H1 (cell line): ENCODE measurements at regions not wholly inside any gene's neighbourhood (a gene's known extent, or its start where the extent isn't known, plus 50 kb on each side); places are given as distances from the start of the nearest gene placed in this dataset.

Source experiments
- CTCF ChIP-seq, 3 experiments: IDR thresholded peaks; 1 replicate in 2 of 3; 2 replicates in 1 of 3; pipeline versions ENCODE4 v1.5.1 to v1.6.1; 2011; ENCODE audit warnings: low read length in 3 of 3, mild to moderate bottlenecking in 3 of 3, inconsistent platforms in 2 of 3, low read depth in 1 of 3, moderate library complexity in 1 of 3; ENCODE audit not compliant: insufficient read depth in 1 of 3; ENCODE audit errors: control extremely low read depth in 1 of 3
- GTF2F1 ChIP-seq: IDR thresholded peaks from 2 replicates; pipeline ENCODE4 v1.6.1; 2012; ENCODE audit warnings: low read depth, low read length, improper control_type of control experiment, borderline replicate concordance
- RAD21 ChIP-seq, 2 experiments: IDR thresholded peaks in 1 of 2; conservative IDR thresholded peaks in 1 of 2; 2 replicates each; pipeline ENCODE4 v1.6.1; 2011; ENCODE audit warnings: low read depth in 2 of 2, low read length in 2 of 2, improper control_type of control experiment in 1 of 2, inconsistent platforms in 1 of 2, mild to moderate bottlenecking in 1 of 2, moderate library complexity in 1 of 2
- TF ChIP-seq, protein P1 (sequence below): IDR thresholded peaks from 2 replicates; pipeline ENCODE4 v1.6.1; 2011; ENCODE audit warnings: low read depth, mild to moderate bottlenecking, low read length; ENCODE audit not compliant: insufficient read depth
- TF ChIP-seq, protein P2 (sequence below): IDR thresholded peaks from 2 replicates; pipeline ENCODE4 v1.6.1; 2011; ENCODE audit warnings: low read length, improper control_type of control experiment

GRCh38 chrX:39791691-39792090 lies 306.1 kb downstream of the BCOR start:
- TF ChIP-seq CTCF (IDR thresholded peaks at IDR 0.05; ENCODE audit: control extremely low read depth in 1 of 3, insufficient read depth in 1 of 3, low read depth in 1 of 3, low read length in 3 of 3) (no peak), RAD21 (IDR thresholded peaks at IDR 0.05 in 1 of 2, conservative IDR thresholded peaks at IDR 0.05 in 1 of 2; ENCODE audit: low read depth in 2 of 2, low read length in 2 of 2) (no peak), GTF2F1 (no peak)
- TF ChIP-seq, protein P1, sequence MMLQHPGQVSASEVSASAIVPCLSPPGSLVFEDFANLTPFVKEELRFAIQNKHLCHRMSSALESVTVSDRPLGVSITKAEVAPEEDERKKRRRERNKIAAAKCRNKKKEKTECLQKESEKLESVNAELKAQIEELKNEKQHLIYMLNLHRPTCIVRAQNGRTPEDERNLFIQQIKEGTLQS, result no peak
- TF ChIP-seq, protein P2, sequence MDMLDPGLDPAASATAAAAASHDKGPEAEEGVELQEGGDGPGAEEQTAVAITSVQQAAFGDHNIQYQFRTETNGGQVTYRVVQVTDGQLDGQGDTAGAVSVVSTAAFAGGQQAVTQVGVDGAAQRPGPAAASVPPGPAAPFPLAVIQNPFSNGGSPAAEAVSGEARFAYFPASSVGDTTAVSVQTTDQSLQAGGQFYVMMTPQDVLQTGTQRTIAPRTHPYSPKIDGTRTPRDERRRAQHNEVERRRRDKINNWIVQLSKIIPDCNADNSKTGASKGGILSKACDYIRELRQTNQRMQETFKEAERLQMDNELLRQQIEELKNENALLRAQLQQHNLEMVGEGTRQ, result no peak
